ENCODE measurements at regions not wholly inside any gene's neighbourhood (a gene's known extent, or its start where the extent isn't known, plus 50 kb on each side); places are given as distances from the start of the nearest gene placed in this dataset.
A peak's percentile ranks its signal among the peaks of the same experiment; 100 is the strongest.

- FAIRE-seq (no peak), DNase-seq (ENCODE audit: insufficient read length, low spot score) (no peak)
- TF ChIP-seq CTCF (IDR thresholded peaks at IDR 0.05; ENCODE audit: insufficient read depth, missing control alignments): no peak
Measured at GRCh38 chr7:91771394-91771793, 109.1 kb downstream of the MTERF1 start.

GRCh38 chr7:91771921-91772815 is 108.3 kb downstream of the MTERF1 start:
- no peak for TF ChIP-seq CTCF (IDR thresholded peaks at IDR 0.05; ENCODE audit: insufficient read depth, missing control alignments)
- no peak for FAIRE-seq
- no peak for DNase-seq (ENCODE audit: insufficient read length, low spot score)

- FAIRE-seq (no peak), DNase-seq (ENCODE audit: insufficient read length, low spot score) (no peak)
- no peak for TF ChIP-seq CTCF (IDR thresholded peaks at IDR 0.05; ENCODE audit: insufficient read depth, missing control alignments)
Measured at GRCh38 chr7:91776171-91776570, 104.3 kb downstream of the MTERF1 start.

GRCh38 chr7:91777522-91777921 is 103.0 kb downstream of the MTERF1 start:
- DNase-seq (ENCODE audit: insufficient read length, low spot score) (no peak), FAIRE-seq (peak; percentile 55)
- no peak for TF ChIP-seq CTCF (IDR thresholded peaks at IDR 0.05; ENCODE audit: insufficient read depth, missing control alignments)

GRCh38 chr7:91778416-91778815 is 102.1 kb downstream of the MTERF1 start:
- no peak for TF ChIP-seq CTCF (IDR thresholded peaks at IDR 0.05; ENCODE audit: insufficient read depth, missing control alignments)
- DNase-seq (ENCODE audit: insufficient read length, low spot score): no peak
- FAIRE-seq: peak; percentile 97

GRCh38 chr7:91780521-91780920 is 100.0 kb downstream of the MTERF1 start:
- DNase-seq (ENCODE audit: insufficient read length, low spot score) (no peak), FAIRE-seq (peak; percentile 98)
- no peak for TF ChIP-seq CTCF (IDR thresholded peaks at IDR 0.05; ENCODE audit: insufficient read depth, missing control alignments)

GRCh38 chr7:91784469-91784868 is 96.0 kb downstream of the MTERF1 start:
- FAIRE-seq: no peak
- no peak for DNase-seq (ENCODE audit: insufficient read length, low spot score)
- TF ChIP-seq CTCF (IDR thresholded peaks at IDR 0.05; ENCODE audit: insufficient read depth, missing control alignments): peak; percentile 64
